ENCODE measurements at regions not wholly inside any gene's neighbourhood (a gene's known extent, or its start where the extent isn't known, plus 50 kb on each side); places are given as distances from the start of the nearest gene placed in this dataset.

GRCh38 chr1:73136975-73137374, 854.6 kb upstream of the NEGR1 start (continued):
- no peak for TF ChIP-seq PBX3 (IDR thresholded peaks at IDR 0.05; ENCODE audit: insufficient replicate concordance, low read depth, low read length)
- TF ChIP-seq E4F1 (IDR thresholded peaks at IDR 0.05; ENCODE audit: borderline replicate concordance, partially characterized antibody), result no peak

GRCh38 chr1:73106931-73107330, 824.6 kb upstream of the NEGR1 start:
- FAIRE-seq, result no peak
- H3K4me3 ChIP-seq, result no peak overlapping the region
- H2AFZ ChIP-seq (ENCODE audit: control insufficient read depth, low read depth, low read length), result no peak overlapping the region
- in situ Hi-C loops (cut with MboI), result no loop called here
- ATAC-seq, result no peak
- ChIA-PET RAD21 (ENCODE audit: unreplicated experiment) (no interaction called here), CTCF (no interaction called here), SMC1A (ENCODE audit: uncharacterized antibody, unreplicated experiment) (interaction anchor here (0.7 to 2.0 kb wide), 2 partner anchors 10 to 878 kb away, joined by 3 to 9 read pairs; no protein-coding TSS in a partner anchor), POLR2A (no interaction called here)
- no peak overlapping the region for H3K9ac ChIP-seq (ENCODE audit: control insufficient read depth, insufficient read depth, low read length)
- intact Hi-C loops (cut with micrococcal nuclease; ENCODE audit: unreplicated experiment), result no loop called here
- H3K27ac ChIP-seq (ENCODE audit: control insufficient read depth, insufficient read depth), result no peak overlapping the region
- H3K4me2 ChIP-seq (ENCODE audit: control insufficient read depth, insufficient read depth), result no peak overlapping the region
- no peaks in the 10 kb centered on the region for H3K36me3 ChIP-seq (ENCODE audit: control insufficient read depth in 2 of 2, insufficient read depth in 2 of 2, low read length in 1 of 2)
- H3K79me2 ChIP-seq (ENCODE audit: control insufficient read depth, insufficient read depth, low read length), result no peaks in the 10 kb centered on the region
- no peak for DNase-seq (ENCODE audit: low read depth, low spot score)
- no TSS peak for BruUV-seq (replicated peaks)
- no peaks in the 10 kb centered on the region for H3K9me3 ChIP-seq (replicated peaks; ENCODE audit: control insufficient read depth, insufficient read depth, low read length)
- H3K27me3 ChIP-seq (replicated peaks in 1 of 2; ENCODE audit: control insufficient read depth in 2 of 2, insufficient read depth in 2 of 2, low read length in 1 of 2), result no peaks in the 10 kb centered on the region
- no peaks in the 10 kb centered on the region for H4K20me1 ChIP-seq (ENCODE audit: control insufficient read depth, insufficient read depth)
- no peaks in the 10 kb centered on the region for H3K4me1 ChIP-seq (ENCODE audit: control insufficient read depth, insufficient read depth, low read length)
- 41% methylated on average over 2 of the region's 2 CpGs for WGBS (ENCODE audit: insufficient coverage, insufficient replicate concordance, low lambda C conversion rate, missing lambda C conversion rate)
- TF ChIP-seq ATF7 (IDR thresholded peaks at IDR 0.05; ENCODE audit: low read depth), result no peak
- TF ChIP-seq CHD4 (IDR thresholded peaks at IDR 0.05), result no peak
- no peak for TF ChIP-seq CHD2 (IDR thresholded peaks at IDR 0.05; ENCODE audit: borderline replicate concordance, low read depth, low read length)
- TF ChIP-seq SMAD5 (IDR thresholded peaks at IDR 0.05; ENCODE audit: low read depth), result no peak
- no peak for TF ChIP-seq IRF3 (IDR thresholded peaks at IDR 0.05)
- TF ChIP-seq, protein P1, sequence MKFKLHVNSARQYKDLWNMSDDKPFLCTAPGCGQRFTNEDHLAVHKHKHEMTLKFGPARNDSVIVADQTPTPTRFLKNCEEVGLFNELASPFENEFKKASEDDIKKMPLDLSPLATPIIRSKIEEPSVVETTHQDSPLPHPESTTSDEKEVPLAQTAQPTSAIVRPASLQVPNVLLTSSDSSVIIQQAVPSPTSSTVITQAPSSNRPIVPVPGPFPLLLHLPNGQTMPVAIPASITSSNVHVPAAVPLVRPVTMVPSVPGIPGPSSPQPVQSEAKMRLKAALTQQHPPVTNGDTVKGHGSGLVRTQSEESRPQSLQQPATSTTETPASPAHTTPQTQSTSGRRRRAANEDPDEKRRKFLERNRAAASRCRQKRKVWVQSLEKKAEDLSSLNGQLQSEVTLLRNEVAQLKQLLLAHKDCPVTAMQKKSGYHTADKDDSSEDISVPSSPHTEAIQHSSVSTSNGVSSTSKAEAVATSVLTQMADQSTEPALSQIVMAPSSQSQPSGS (IDR thresholded peaks at IDR 0.05; ENCODE audit: low read length), result no peak
- TF ChIP-seq HSF1 (IDR thresholded peaks at IDR 0.05; ENCODE audit: low read depth, low read length), result no peak
- no peak for TF ChIP-seq ZNF384 (IDR thresholded peaks at IDR 0.05; ENCODE audit: borderline replicate concordance, low read depth, low read length)
- no peak for TF ChIP-seq ETV6 (conservative IDR thresholded peaks at IDR 0.05 in 1 of 2, IDR thresholded peaks at IDR 0.05 in 1 of 2; ENCODE audit: borderline replicate concordance in 1 of 2, low read depth in 1 of 2)
- no peak for TF ChIP-seq SMARCA5 (IDR thresholded peaks at IDR 0.05)
